H1 (cell line): ENCODE measurements at regions not wholly inside any gene's neighbourhood (a gene's known extent, or its start where the extent isn't known, plus 50 kb on each side); places are given as distances from the start of the nearest gene placed in this dataset.

Source experiments
- CTCF ChIA-PET: fragments of 300-600 bp; sonication (Branson Sonifier 250); formaldehyde crosslinking; loops from one replicate; lab custom pipeline; 2021; ENCODE audit not compliant: partially characterized antibody; lab: Charles Lee
- POLR2A ChIA-PET: fragments of 300-600 bp; sonication (Branson Sonifier 250); formaldehyde crosslinking; loops from one replicate; lab custom pipeline; 2021; ENCODE audit warnings: inconsistent platforms; ENCODE audit not compliant: partially characterized antibody; lab: Charles Lee
- DNase-seq, 2 experiments: peaks; one replicate each; pipeline versions ENCODE4 v3.0.0 to v3.0.0-alpha.2; 2010 to 2022; ENCODE audit warnings: low spot score in 2 of 2, low read depth in 1 of 2, mixed read lengths in 1 of 2
- FAIRE-seq: peaks from 2 replicates; lab custom pipeline; 2011; peaks lifted over from hg19 to GRCh38; lab: Jason Lieb, UNC
- H2AFZ ChIP-seq: 2 replicates; pipeline ENCODE4 v1.8.1; 2012; ENCODE audit warnings: low read length, inconsistent platforms
- H2AK5ac ChIP-seq: 2 replicates; pipeline ENCODE4 v1.6.1; 2013; ENCODE audit warnings: low read depth, low read length
- H2BK120ac ChIP-seq: replicated peaks from 2 replicates; pipeline ENCODE3; 2013; ENCODE audit warnings: low read depth, low read length, inconsistent platforms
- H2BK12ac ChIP-seq: 2 replicates; pipeline ENCODE4 v1.6.1; 2013; ENCODE audit warnings: low read depth, low read length
- H2BK15ac ChIP-seq: 2 replicates; pipeline ENCODE4 v1.6.1; 2013; ENCODE audit warnings: low read length
- H2BK20ac ChIP-seq: 2 replicates; pipeline ENCODE4 v1.6.1; 2013; ENCODE audit warnings: low read length
- H2BK5ac ChIP-seq: 2 replicates; pipeline ENCODE4 v1.6.1; 2013; ENCODE audit warnings: low read depth, low read length
- H3K14ac ChIP-seq: 2 replicates; pipeline ENCODE4 v1.6.1; 2013; ENCODE audit warnings: inconsistent platforms; ENCODE audit not compliant: insufficient read length
- H3K18ac ChIP-seq: 2 replicates; pipeline ENCODE4 v1.6.1; 2013; ENCODE audit warnings: low read length; ENCODE audit errors: extremely low read depth
- H3K23ac ChIP-seq: 2 replicates; pipeline ENCODE4 v1.6.1; 2013; ENCODE audit warnings: inconsistent platforms; ENCODE audit not compliant: insufficient read length
- H3K23me2 ChIP-seq: 2 replicates; pipeline ENCODE4 v1.6.1; 2013; ENCODE audit warnings: low read depth, low read length
- H3K27ac ChIP-seq: 2 replicates; pipeline ENCODE4 v1.6.1; 2011; ENCODE audit warnings: low read depth, low read length, inconsistent platforms
- H3K27me3 ChIP-seq, 4 experiments: replicated peaks in 1 of 4; 1 replicate in 1 of 4; 2 replicates in 3 of 4; pipeline versions ENCODE4 v1.6.1 to v1.8.1; 2011 to 2013; ENCODE audit warnings: low read length in 3 of 4, mild to moderate bottlenecking in 3 of 4, inconsistent platforms in 2 of 4, mixed read lengths in 2 of 4, moderate library complexity in 1 of 4; ENCODE audit not compliant: control insufficient read depth in 3 of 4, insufficient read depth in 3 of 4; ENCODE audit errors: extremely low read depth in 1 of 4
- H3K36me3 ChIP-seq, 4 experiments: 2 replicates each; pipeline versions ENCODE4 v1.6.1 to v1.8.1; 2011 to 2013; ENCODE audit warnings: mild to moderate bottlenecking in 4 of 4, low read length in 3 of 4, moderate library complexity in 2 of 4, control low read depth in 1 of 4, inconsistent platforms in 1 of 4; ENCODE audit not compliant: insufficient read depth in 4 of 4, control insufficient read depth in 2 of 4
- H3K4ac ChIP-seq: replicated peaks from 2 replicates; pipeline ENCODE3; 2013; ENCODE audit warnings: low read length, low read depth, mixed read lengths, inconsistent platforms; ENCODE audit not compliant: insufficient read length
- H3K4me1 ChIP-seq, 4 experiments: replicated peaks in 1 of 4; 1 replicate in 1 of 4; 2 replicates in 3 of 4; pipeline versions ENCODE4 v1.6.1 to v1.8.1; 2011 to 2013; ENCODE audit warnings: low read length in 3 of 4, inconsistent platforms in 2 of 4, mixed read lengths in 1 of 4; ENCODE audit not compliant: insufficient read depth in 4 of 4, control insufficient read depth in 3 of 4
- H3K4me2 ChIP-seq, 2 experiments: 2 replicates each; pipeline versions ENCODE4 v1.6.1 to v1.8.1; 2011 to 2013; ENCODE audit warnings: low read depth in 2 of 2, low read length in 2 of 2, control low read depth in 1 of 2, inconsistent platforms in 1 of 2, mild to moderate bottlenecking in 1 of 2; ENCODE audit not compliant: insufficient read depth in 1 of 2
- H3K4me3 ChIP-seq, 4 experiments: fragments of 200-600, 300-600 bp in 1 of 4; sonication (generic), shearing (Covaris generic), sonication (Bioruptor Twin) in 1 of 4; 2 replicates each; pipeline versions ENCODE4 v1.5.1 to v1.8.1; 2011 to 2016; ENCODE audit warnings: low read length in 4 of 4, low read depth in 3 of 4, control low read depth in 2 of 4, inconsistent platforms in 2 of 4, mild to moderate bottlenecking in 2 of 4, mixed read lengths in 1 of 4, moderate library complexity in 1 of 4; ENCODE audit not compliant: insufficient read depth in 2 of 4; ENCODE audit errors: extremely low read depth in 1 of 4
- H3K56ac ChIP-seq: replicated peaks from 2 replicates; pipeline ENCODE3; 2013; ENCODE audit warnings: low read depth, mild to moderate bottlenecking, mixed read lengths, low read length, inconsistent platforms; ENCODE audit not compliant: insufficient read length
- H3K79me1 ChIP-seq: 2 replicates; pipeline ENCODE4 v1.6.1; 2013; ENCODE audit warnings: low read depth, low read length, control low read depth
- H3K79me2 ChIP-seq, 2 experiments: 2 replicates each; pipeline versions ENCODE4 v1.6.1 to v1.8.1; 2012 to 2013; ENCODE audit warnings: low read length in 2 of 2, mild to moderate bottlenecking in 2 of 2, inconsistent platforms in 1 of 2; ENCODE audit not compliant: insufficient read depth in 2 of 2, control insufficient read depth in 1 of 2
- H3K9ac ChIP-seq, 4 experiments: replicated peaks in 1 of 4; 1 replicate in 1 of 4; 2 replicates in 3 of 4; pipeline versions ENCODE4 v1.6.1 to v1.8.1; 2011 to 2013; ENCODE audit warnings: low read depth in 3 of 4, low read length in 3 of 4, control low read depth in 2 of 4, mild to moderate bottlenecking in 2 of 4, moderate library complexity in 2 of 4, inconsistent platforms in 1 of 4; ENCODE audit errors: extremely low read depth in 1 of 4
- H3K9me3 ChIP-seq, 2 experiments: 2 replicates each; pipeline versions ENCODE4 v1.6.1 to v1.8.1; 2012 to 2013; ENCODE audit warnings: mild to moderate bottlenecking in 2 of 2, moderate library complexity in 2 of 2, control low read depth in 1 of 2, inconsistent platforms in 1 of 2, low read depth in 1 of 2, low read length in 1 of 2, mixed read lengths in 1 of 2; ENCODE audit not compliant: insufficient read depth in 2 of 2
- H4K20me1 ChIP-seq, 2 experiments: replicated peaks in 1 of 2; 2 replicates each; pipeline versions ENCODE3 to v1.8.1; 2011 to 2013; ENCODE audit warnings: inconsistent platforms in 2 of 2, low read length in 2 of 2, mild to moderate bottlenecking in 1 of 2; ENCODE audit not compliant: insufficient read depth in 2 of 2, control insufficient read depth in 1 of 2
- H4K5ac ChIP-seq: 2 replicates; pipeline ENCODE4 v1.6.1; 2013; ENCODE audit warnings: low read length, low read depth, mixed read lengths, inconsistent platforms; ENCODE audit not compliant: insufficient read length
- H4K8ac ChIP-seq: 2 replicates; pipeline ENCODE4 v1.8.0; 2013; ENCODE audit warnings: mild to moderate bottlenecking, moderate library complexity, low read length, inconsistent platforms; ENCODE audit not compliant: insufficient read depth; ENCODE audit errors: extremely low read depth
- H4K91ac ChIP-seq: replicated peaks from 2 replicates; pipeline ENCODE3; 2013; ENCODE audit warnings: low read length, mixed read lengths, inconsistent platforms; ENCODE audit not compliant: insufficient read length
- ASH2L ChIP-seq: fragments of 200-600, 300-600 bp; sonication (generic); IDR thresholded peaks from one replicate; pipeline ENCODE4 v1.7.1; 2017; ENCODE audit warnings: low read length
- CBX5 ChIP-seq: fragments of 300-800, 300-1000 bp; sonication (generic); IDR thresholded peaks from 2 replicates; pipeline ENCODE4 v1.7.1; 2016; ENCODE audit warnings: antibody characterized with exemption, low read length, low read depth
- CHD1 ChIP-seq: IDR thresholded peaks from 2 replicates; pipeline ENCODE4 v1.6.1; 2012; ENCODE audit warnings: low read depth, low read length, improper control_type of control experiment
- CTCF ChIP-seq, 3 experiments: IDR thresholded peaks; 1 replicate in 2 of 3; 2 replicates in 1 of 3; pipeline versions ENCODE4 v1.5.1 to v1.6.1; 2011; ENCODE audit warnings: low read length in 3 of 3, mild to moderate bottlenecking in 3 of 3, inconsistent platforms in 2 of 3, low read depth in 1 of 3, moderate library complexity in 1 of 3; ENCODE audit not compliant: insufficient read depth in 1 of 3; ENCODE audit errors: control extremely low read depth in 1 of 3
- EGR1 ChIP-seq: IDR thresholded peaks from 2 replicates; pipeline ENCODE4 v1.6.1; 2011; ENCODE audit warnings: low read depth, low read length, borderline replicate concordance
- FOSL1 ChIP-seq: IDR thresholded peaks from 2 replicates; pipeline ENCODE4 v1.6.1; 2011; ENCODE audit warnings: mild to moderate bottlenecking, low read depth, low read length, moderate library complexity; ENCODE audit not compliant: insufficient read depth
- GABPA ChIP-seq: IDR thresholded peaks from 2 replicates; pipeline ENCODE4 v1.6.1; 2011; ENCODE audit warnings: mild to moderate bottlenecking, low read length, moderate library complexity, borderline replicate concordance; ENCODE audit not compliant: insufficient read depth
- PHF8 ChIP-seq: fragments of 200-600 bp; sonication (generic); conservative IDR thresholded peaks from 2 replicates; pipeline ENCODE4 v1.7.1; 2012; ENCODE audit warnings: low read depth, mild to moderate bottlenecking, inconsistent platforms, low read length, moderate library complexity
- POU5F1 ChIP-seq: IDR thresholded peaks from 2 replicates; pipeline ENCODE4 v1.6.1; 2011; ENCODE audit warnings: low read depth, mild to moderate bottlenecking, low read length, moderate library complexity
- RFX5 ChIP-seq: IDR thresholded peaks from 2 replicates; pipeline ENCODE4 v1.6.1; 2011; ENCODE audit warnings: low read depth, low read length, improper control_type of control experiment, borderline replicate concordance
- SIRT6 ChIP-seq: IDR thresholded peaks from one replicate; pipeline ENCODE4 v1.7.1; 2012; ENCODE audit warnings: low read length, inconsistent platforms
- TF ChIP-seq, protein P1 (sequence below): IDR thresholded peaks from 2 replicates; pipeline ENCODE4 v1.6.1; 2012; ENCODE audit warnings: low read length, inconsistent platforms

DNA sequence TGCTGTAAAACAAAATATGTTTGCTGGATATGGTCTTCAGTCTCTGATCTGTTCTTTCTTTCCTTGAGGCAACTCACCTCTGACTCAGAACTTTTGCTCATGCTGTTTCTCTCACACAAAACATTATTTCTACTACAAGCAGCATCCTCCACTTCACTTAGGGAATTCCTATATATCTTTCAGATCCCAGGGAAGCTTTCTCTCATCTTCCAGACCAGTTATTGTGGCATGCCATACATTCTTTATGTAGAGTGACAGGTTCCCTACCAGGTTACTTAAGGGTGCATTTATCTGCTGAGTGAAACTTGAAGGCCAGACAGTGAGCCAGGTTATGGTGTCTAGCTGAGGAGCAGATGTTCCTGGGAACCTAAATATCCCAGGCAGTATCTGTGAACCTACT, 1226.0 kb downstream of the CDH8 start:
- H3K4me3 ChIP-seq, result no peak overlapping the region
- H4K20me1 ChIP-seq, result no peaks in the 10 kb centered on the region
- H3K23me2 ChIP-seq, result no peaks in the 10 kb centered on the region
- no peak overlapping the region for H2BK5ac ChIP-seq
- no peak for DNase-seq
- no peak overlapping the region for H3K9ac ChIP-seq
- H2AFZ ChIP-seq, result no peak overlapping the region
- H3K27ac ChIP-seq, result no peak overlapping the region
- H3K4ac ChIP-seq, result no peak overlapping the region
- no peaks in the 10 kb centered on the region for H3K27me3 ChIP-seq
- H2AK5ac ChIP-seq, result no peak overlapping the region
- no peaks in the 10 kb centered on the region for H3K79me1 ChIP-seq
- H3K9me3 ChIP-seq, result no peaks in the 10 kb centered on the region
- no peak overlapping the region for H2BK20ac ChIP-seq
- H3K36me3 ChIP-seq, result no peaks in the 10 kb centered on the region
- no peak for FAIRE-seq
- H3K23ac ChIP-seq, result no peak overlapping the region
- H4K91ac ChIP-seq, result no peak overlapping the region
- H3K79me2 ChIP-seq, result no peaks in the 10 kb centered on the region
- ChIA-PET CTCF (interaction anchor here (0.9 kb wide), 1 partner anchor 23 kb away, joined by 3 read pairs; no protein-coding TSS in a partner anchor), POLR2A (no interaction called here)
- no peak overlapping the region for H3K14ac ChIP-seq
- no peak overlapping the region for H3K4me2 ChIP-seq
- H2BK12ac ChIP-seq, result no peak overlapping the region
- H3K18ac ChIP-seq, result no peak overlapping the region
- H3K4me1 ChIP-seq, result no peaks in the 10 kb centered on the region
- no peak overlapping the region for H4K5ac ChIP-seq
- H2BK15ac ChIP-seq, result no peak overlapping the region
- TF ChIP-seq SIRT6 (no peak), CTCF (IDR thresholded peaks at IDR 0.05; ENCODE audit: control extremely low read depth in 1 of 3, insufficient read depth in 1 of 3, low read depth in 1 of 3, low read length in 3 of 3) (no peak), CHD1 (no peak), ASH2L (no peak), POU5F1 (no peak), GABPA (no peak), CBX5 (no peak), EGR1 (no peak), PHF8 (no peak), FOSL1 (no peak), RFX5 (no peak)
- TF ChIP-seq, protein P1, sequence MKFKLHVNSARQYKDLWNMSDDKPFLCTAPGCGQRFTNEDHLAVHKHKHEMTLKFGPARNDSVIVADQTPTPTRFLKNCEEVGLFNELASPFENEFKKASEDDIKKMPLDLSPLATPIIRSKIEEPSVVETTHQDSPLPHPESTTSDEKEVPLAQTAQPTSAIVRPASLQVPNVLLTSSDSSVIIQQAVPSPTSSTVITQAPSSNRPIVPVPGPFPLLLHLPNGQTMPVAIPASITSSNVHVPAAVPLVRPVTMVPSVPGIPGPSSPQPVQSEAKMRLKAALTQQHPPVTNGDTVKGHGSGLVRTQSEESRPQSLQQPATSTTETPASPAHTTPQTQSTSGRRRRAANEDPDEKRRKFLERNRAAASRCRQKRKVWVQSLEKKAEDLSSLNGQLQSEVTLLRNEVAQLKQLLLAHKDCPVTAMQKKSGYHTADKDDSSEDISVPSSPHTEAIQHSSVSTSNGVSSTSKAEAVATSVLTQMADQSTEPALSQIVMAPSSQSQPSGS, result no peak
- no peak overlapping the region for H2BK120ac ChIP-seq
- no peak overlapping the region for H4K8ac ChIP-seq
- H3K56ac ChIP-seq, result no peak overlapping the region
